GM21423 (cell line): ENCODE measurements at regions not wholly inside any gene's neighbourhood (a gene's known extent, or its start where the extent isn't known, plus 50 kb on each side); places are given as distances from the start of the nearest gene placed in this dataset.
A peak's percentile ranks its signal among the peaks of the same experiment; 100 is the strongest.
"Not testable (repeated sequence)": the region's sequence is repeated elsewhere in the genome, so short reads cannot be mapped to it uniquely, and the experiment has no call there.

Experiments
- ATAC-seq: cut with Tn5 transposase; IDR thresholded peaks from one replicate; pipeline ENCODE4 v1.9.1; 2021; ENCODE audit warnings: mild to moderate bottlenecking, moderate library complexity; ENCODE audit not compliant: unreplicated experiment

- ATAC-seq: no peak
Measured at GRCh38 chr7:55299273-55299967, 65.7 kb upstream of the LANCL2 start.

GRCh38 chr7:55303220-55303619 is 61.9 kb upstream of the LANCL2 start:
- ATAC-seq: no peak

GRCh38 chr7:55304018-55304762 is 60.9 kb upstream of the LANCL2 start:
- ATAC-seq: no peak

GRCh38 chr7:55305135-55305534 is 60.0 kb upstream of the LANCL2 start:
- no peak for ATAC-seq

GRCh38 chr7:55306331-55306730 is 58.8 kb upstream of the LANCL2 start:
- no peak for ATAC-seq

GRCh38 chr7:55307123-55307916 is 57.8 kb upstream of the LANCL2 start:
- no peak for ATAC-seq

GRCh38 chr7:55308186-55308929 is 56.8 kb upstream of the LANCL2 start:
- peak; percentile 3 for ATAC-seq

GRCh38 chr7:55309040-55309991 is 55.8 kb upstream of the LANCL2 start:
- peak; percentile 91 for ATAC-seq

- ATAC-seq: no peak
Measured at GRCh38 chr7:55310287-55311025, 54.7 kb upstream of the LANCL2 start.

- not testable (repeated sequence) for ATAC-seq
Measured at GRCh38 chr7:55311892-55312291, 53.2 kb upstream of the LANCL2 start.

- not testable (repeated sequence) for ATAC-seq
Measured at GRCh38 chr7:55313671-55314070, 51.5 kb upstream of the LANCL2 start.

GRCh38 chr7:55314967-55315366 is 50.2 kb upstream of the LANCL2 start:
- ATAC-seq: no peak
